Breast epithelium (tissue), 3 donors: ENCODE measurements at regions not wholly inside any gene's neighbourhood (a gene's known extent, or its start where the extent isn't known, plus 50 kb on each side); places are given as distances from the start of the nearest gene placed in this dataset.

Source experiments
- POLR2A ChIP-seq: fragments of 450-650 bp; IDR thresholded peaks from one replicate; pipeline ENCODE4 v1.6.1; 2016; ENCODE audit warnings: antibody characterized with exemption, mild to moderate bottlenecking, moderate library complexity
- TF ChIP-seq, protein P1 (sequence below), 3 donors: fragments of 450-650 bp; IDR thresholded peaks; one replicate each; pipeline ENCODE4 v1.5.1; 2016 to 2017; ENCODE audit warnings: antibody characterized with exemption in 3 of 3, mild to moderate bottlenecking in 3 of 3, moderate library complexity in 3 of 3

DNA sequence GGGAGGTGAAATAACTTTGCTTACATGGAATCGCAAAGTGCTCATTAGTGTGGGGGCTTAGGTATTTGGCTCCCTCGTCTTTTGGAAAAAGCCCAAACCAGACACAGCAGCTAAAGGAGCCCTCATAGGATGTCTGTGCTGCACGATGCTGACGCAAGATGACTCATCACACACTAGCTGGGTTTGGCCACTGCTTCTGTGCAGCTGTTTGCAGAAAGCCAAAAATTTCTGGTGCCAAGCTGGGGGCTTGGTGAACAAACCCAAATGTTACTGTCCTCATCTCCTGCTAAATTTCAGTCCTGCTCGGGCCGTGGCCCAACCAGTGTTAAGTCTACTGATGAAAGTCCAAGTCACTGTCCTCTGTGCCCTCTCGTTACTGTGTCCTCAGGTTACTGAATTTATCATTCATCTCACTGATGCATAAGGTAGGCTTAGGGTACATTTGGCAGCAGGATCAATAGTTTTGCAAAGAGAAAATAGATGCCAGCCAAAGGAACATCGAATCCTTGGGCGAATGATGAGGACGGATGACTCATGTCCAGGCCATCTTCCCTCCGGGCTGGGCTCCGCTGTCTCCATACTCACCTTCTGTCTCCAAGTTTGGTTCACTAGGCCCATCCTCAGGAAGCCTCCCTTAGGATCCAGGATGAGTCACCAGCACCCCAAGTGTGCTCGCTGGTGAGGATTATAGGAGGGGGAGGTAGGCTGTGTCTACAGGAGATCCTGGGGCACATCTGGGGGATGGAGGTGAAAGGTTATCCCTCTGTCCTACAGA is 177.7 kb downstream of the ADSS2 start:
- TF ChIP-seq, protein P1, sequence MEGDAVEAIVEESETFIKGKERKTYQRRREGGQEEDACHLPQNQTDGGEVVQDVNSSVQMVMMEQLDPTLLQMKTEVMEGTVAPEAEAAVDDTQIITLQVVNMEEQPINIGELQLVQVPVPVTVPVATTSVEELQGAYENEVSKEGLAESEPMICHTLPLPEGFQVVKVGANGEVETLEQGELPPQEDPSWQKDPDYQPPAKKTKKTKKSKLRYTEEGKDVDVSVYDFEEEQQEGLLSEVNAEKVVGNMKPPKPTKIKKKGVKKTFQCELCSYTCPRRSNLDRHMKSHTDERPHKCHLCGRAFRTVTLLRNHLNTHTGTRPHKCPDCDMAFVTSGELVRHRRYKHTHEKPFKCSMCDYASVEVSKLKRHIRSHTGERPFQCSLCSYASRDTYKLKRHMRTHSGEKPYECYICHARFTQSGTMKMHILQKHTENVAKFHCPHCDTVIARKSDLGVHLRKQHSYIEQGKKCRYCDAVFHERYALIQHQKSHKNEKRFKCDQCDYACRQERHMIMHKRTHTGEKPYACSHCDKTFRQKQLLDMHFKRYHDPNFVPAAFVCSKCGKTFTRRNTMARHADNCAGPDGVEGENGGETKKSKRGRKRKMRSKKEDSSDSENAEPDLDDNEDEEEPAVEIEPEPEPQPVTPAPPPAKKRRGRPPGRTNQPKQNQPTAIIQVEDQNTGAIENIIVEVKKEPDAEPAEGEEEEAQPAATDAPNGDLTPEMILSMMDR (IDR thresholded peaks at IDR 0.05) = no peak
- TF ChIP-seq POLR2A = no peak
